HG02759 (cell line): ENCODE measurements at regions not wholly inside any gene's neighbourhood (a gene's known extent, or its start where the extent isn't known, plus 50 kb on each side); places are given as distances from the start of the nearest gene placed in this dataset.
"Not testable (repeated sequence)": the region's sequence is repeated elsewhere in the genome, so short reads cannot be mapped to it uniquely, and the experiment has no call there.

ENCODE experiments used
- ATAC-seq: cut with Tn5 transposase; IDR thresholded peaks from one replicate; pipeline ENCODE4 v1.9.1; 2021; ENCODE audit warnings: mild to moderate bottlenecking, moderate library complexity; ENCODE audit not compliant: unreplicated experiment

- no peak for ATAC-seq
These were observed 81.8 kb upstream of the DST start for GRCh38 chr6:56724455-56724854.

GRCh38 chr6:56720882-56721281, 78.2 kb upstream of the DST start:
- no peak for ATAC-seq

GRCh38 chr6:56720202-56720601, 77.5 kb upstream of the DST start:
- ATAC-seq, result not testable (repeated sequence)

- ATAC-seq, result not testable (repeated sequence)
These were observed 76.8 kb upstream of the DST start for GRCh38 chr6:56719315-56720058.

GRCh38 chr6:56718236-56718635, 75.5 kb upstream of the DST start:
- no peak for ATAC-seq

GRCh38 chr6:56716229-56716628, 73.5 kb upstream of the DST start:
- no peak for ATAC-seq

- ATAC-seq, result no peak
These were observed 73.1 kb upstream of the DST start for GRCh38 chr6:56715741-56716140.

GRCh38 chr6:56714982-56715456, 72.3 kb upstream of the DST start:
- no peak for ATAC-seq

GRCh38 chr6:56714273-56714672, 71.6 kb upstream of the DST start:
- ATAC-seq, result no peak

GRCh38 chr6:56713254-56713672, 70.6 kb upstream of the DST start:
- no peak for ATAC-seq

- ATAC-seq, result no peak
These were observed 68.3 kb upstream of the DST start for GRCh38 chr6:56710967-56711366.

- ATAC-seq, result no peak
These were observed 67.0 kb upstream of the DST start for GRCh38 chr6:56709650-56710049.

GRCh38 chr6:56708810-56709597, 66.3 kb upstream of the DST start:
- peak; percentile 41 for ATAC-seq

- no peak for ATAC-seq
These were observed 64.5 kb upstream of the DST start for GRCh38 chr6:56706981-56707726.

- ATAC-seq, result no peak
These were observed 56.5 kb upstream of the DST start for GRCh38 chr6:56699066-56699654.

- no peak for ATAC-seq
These were observed 53.0 kb upstream of the DST start for GRCh38 chr6:56695702-56696101.

GRCh38 chr6:56694002-56694401, 51.3 kb upstream of the DST start:
- no peak for ATAC-seq

- ATAC-seq, result no peak
These were observed 50.5 kb upstream of the DST start for GRCh38 chr6:56693246-56693607.

GRCh38 chr6:56692523-56693245, 50.0 kb upstream of the DST start:
- ATAC-seq, result no peak
